PC-9 (cell line): ENCODE measurements at regions not wholly inside any gene's neighbourhood (a gene's known extent, or its start where the extent isn't known, plus 50 kb on each side); places are given as distances from the start of the nearest gene placed in this dataset.

Experiments used
- BruUV-seq: library from RNA; stranded (reverse); fragments of 400-500 nt; replicated peaks from 2 replicates; lab custom pipeline; 2021; lab: Mats Ljungman, UMichigan
- CTCF ChIA-PET: fragments of 300-600 bp; sonication (Branson Sonifier 250); formaldehyde crosslinking; loops from one replicate; lab custom pipeline; 2022; ENCODE audit warnings: antibody characterized with exemption; lab: Charles Lee
- POLR2A ChIA-PET: fragments of 300-600 bp; sonication (Branson Sonifier 250); formaldehyde crosslinking; loops from one replicate; lab custom pipeline; 2022; ENCODE audit warnings: antibody characterized with exemption; ENCODE audit not compliant: unreplicated experiment; lab: Charles Lee
- DNase-seq, 2 experiments: peaks; one replicate each; pipeline versions ENCODE4 v3.0.0 to v3.0.0-alpha.2; 2015 to 2022; ENCODE audit warnings: mixed read lengths in 1 of 2
- H2AFZ ChIP-seq: fragments of 200-600 bp; sonication (generic); 2 replicates; pipeline ENCODE4 v1.8.1; 2017; ENCODE audit warnings: antibody characterized with exemption
- H3F3A ChIP-seq: fragments of 200-600 bp; sonication (generic); 2 replicates; pipeline ENCODE4 v1.8.1; 2017; ENCODE audit warnings: antibody characterized with exemption, mild to moderate bottlenecking, low read depth; ENCODE audit not compliant: insufficient read depth
- H3K27ac ChIP-seq: fragments of 200-600 bp; sonication (generic); 2 replicates; pipeline ENCODE4 v1.6.1; 2016; ENCODE audit warnings: mixed run types
- H3K27me3 ChIP-seq: fragments of 200-600 bp; sonication (generic); 2 replicates; pipeline ENCODE4 v1.6.1; 2016; ENCODE audit warnings: low read depth, mixed run types; ENCODE audit not compliant: insufficient read depth
- H3K36me3 ChIP-seq: fragments of 200-600 bp; sonication (generic); 2 replicates; pipeline ENCODE4 v1.6.1; 2016; ENCODE audit warnings: low read depth, mixed run types
- H3K4me1 ChIP-seq: fragments of 200-600 bp; sonication (generic); replicated peaks from 2 replicates; pipeline ENCODE4 v1.6.1; 2016; ENCODE audit warnings: mixed run types; ENCODE audit not compliant: insufficient read depth
- H3K4me2 ChIP-seq: fragments of 200-600 bp; sonication (generic); 2 replicates; pipeline ENCODE4 v1.6.1; 2017; ENCODE audit warnings: mixed run types
- H3K4me3 ChIP-seq: fragments of 200-600 bp; sonication (generic); 2 replicates; pipeline ENCODE4 v1.6.1; 2016; ENCODE audit warnings: mixed run types
- H3K79me2 ChIP-seq: fragments of 200-600 bp; sonication (generic); 2 replicates; pipeline ENCODE4 v1.6.1; 2017; ENCODE audit warnings: low read depth, mixed run types
- H3K9me2 ChIP-seq: fragments of 200-600 bp; sonication (generic); 2 replicates; pipeline ENCODE4 v1.8.1; 2017; ENCODE audit warnings: mild to moderate bottlenecking; ENCODE audit not compliant: insufficient read depth
- H3K9me3 ChIP-seq: fragments of 200-600 bp; sonication (generic); 2 replicates; pipeline ENCODE4 v1.8.1; 2016; ENCODE audit warnings: low read depth; ENCODE audit not compliant: insufficient read depth
- H4K20me1 ChIP-seq: fragments of 200-600 bp; sonication (generic); 2 replicates; pipeline ENCODE4 v1.8.1; 2017; ENCODE audit not compliant: insufficient read depth
- CTCF ChIP-seq: fragments of 200-600 bp; sonication (generic); conservative IDR thresholded peaks from 2 replicates; pipeline ENCODE4 v1.6.1; 2017; ENCODE audit warnings: mixed run types, antibody characterized with exemption, mild to moderate bottlenecking, moderate library complexity
- EZH2 ChIP-seq: fragments of 200-600 bp; sonication (generic); IDR thresholded peaks from 2 replicates; pipeline ENCODE4 v1.8.0; 2017; ENCODE audit warnings: antibody characterized with exemption, low read depth
- intact Hi-C: fragments of 100-400 bp; cut with micrococcal nuclease; formaldehyde crosslinking; loops from one replicate; pipeline ENCODE4 v1.10.0; 2022; ENCODE audit not compliant: unreplicated experiment

DNA sequence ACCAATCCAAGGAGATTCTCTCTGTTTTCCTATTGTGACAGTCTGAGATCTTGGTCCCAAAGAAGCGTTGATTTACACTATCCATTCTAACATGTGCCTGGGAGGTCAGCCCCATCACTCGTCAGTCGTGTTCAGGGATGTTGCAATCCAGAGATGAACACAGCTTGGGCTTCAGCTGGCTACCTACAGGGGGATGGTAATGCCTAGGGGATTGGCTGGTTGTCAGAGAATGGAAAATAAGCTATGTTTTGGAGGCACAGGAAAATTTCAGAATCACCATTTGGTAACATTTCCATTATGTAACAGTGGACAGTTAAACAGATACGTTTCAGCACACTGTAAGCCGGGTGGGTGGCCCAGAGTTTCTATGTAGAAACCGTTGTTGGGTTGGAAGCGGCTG is 147.1 kb upstream of the RALGAPA2 start:
- H3K9me2 ChIP-seq: no peaks in the 10 kb centered on the region
- no peak for DNase-seq
- H3K27me3 ChIP-seq: peaks cover 5% of the 10 kb centered on the region
- intact Hi-C loops: no loop called here
- no peak overlapping the region for H2AFZ ChIP-seq
- TF ChIP-seq EZH2 (no peak), CTCF (no peak)
- no TSS peak for BruUV-seq
- H3K79me2 ChIP-seq: no peaks in the 10 kb centered on the region
- H3K4me3 ChIP-seq: no peak overlapping the region
- no peaks in the 10 kb centered on the region for H4K20me1 ChIP-seq
- no peaks in the 10 kb centered on the region for H3K36me3 ChIP-seq
- CTCF ChIA-PET: interaction anchor here (0.6 to 0.7 kb wide), 2 partner anchors 12 to 178 kb away, joined by 3 to 4 read pairs; no protein-coding TSS in a partner anchor
- no peak overlapping the region for H3K27ac ChIP-seq
- H3K9me3 ChIP-seq: no peaks in the 10 kb centered on the region
- H3F3A ChIP-seq: no peaks in the 10 kb centered on the region
- no peak overlapping the region for H3K4me2 ChIP-seq
- no peaks in the 10 kb centered on the region for H3K4me1 ChIP-seq
- POLR2A ChIA-PET: no interaction called here

DNA sequence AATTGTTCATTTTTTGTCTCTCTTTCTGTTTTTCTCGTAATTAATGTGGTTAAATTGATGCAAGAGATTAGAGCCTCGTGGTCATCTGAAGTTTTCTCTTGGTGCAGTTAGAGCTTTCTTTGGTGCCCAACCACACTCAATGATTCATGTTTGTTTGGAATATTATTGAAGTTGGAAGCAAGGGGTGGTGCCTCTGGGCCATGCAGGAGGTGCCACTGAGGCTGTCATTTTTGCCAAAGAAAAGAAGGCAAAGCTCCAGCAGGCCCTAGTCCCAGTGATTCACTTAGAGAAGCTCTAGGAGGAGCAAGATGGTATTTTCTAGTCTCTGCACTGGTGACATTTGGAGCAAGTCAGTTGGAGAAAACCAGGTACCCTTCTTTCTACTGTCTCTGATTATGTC is 144.5 kb upstream of the RALGAPA2 start:
- DNase-seq: no peak
- POLR2A ChIA-PET: no interaction called here
- Histone ChIP-seq H3K79me2 (no peaks in the 10 kb centered on the region), H4K20me1 (no peaks in the 10 kb centered on the region), H3K27me3 (no peaks in the 10 kb centered on the region; the same call in none of the 2 replicates), H3K4me3 (no peak overlapping the region), H3K9me3 (no peaks in the 10 kb centered on the region), H3K36me3 (no peaks in the 10 kb centered on the region), H3K4me2 (no peak overlapping the region), H3F3A (no peaks in the 10 kb centered on the region), H3K4me1 (no peaks in the 10 kb centered on the region), H3K27ac (no peak overlapping the region), H2AFZ (no peak overlapping the region), H3K9me2 (no peaks in the 10 kb centered on the region)
- CTCF ChIA-PET: no interaction called here
- no peak for TF ChIP-seq EZH2
- no peak for TF ChIP-seq CTCF
- BruUV-seq: no TSS peak
- intact Hi-C loops: no loop called here

GRCh38 chr20:20856306-20856705 is 143.9 kb upstream of the RALGAPA2 start:
- no peak overlapping the region for H2AFZ ChIP-seq
- intact Hi-C loops: no loop called here
- no TSS peak for BruUV-seq
- POLR2A ChIA-PET: no interaction called here
- CTCF ChIA-PET: no interaction called here
- no peaks in the 10 kb centered on the region for H3K4me1 ChIP-seq
- TF ChIP-seq EZH2 (no peak), CTCF (no peak)
- no peaks in the 10 kb centered on the region; the same call in none of the 2 replicates for H3K27me3 ChIP-seq
- H4K20me1 ChIP-seq: no peaks in the 10 kb centered on the region
- no peaks in the 10 kb centered on the region for H3K9me3 ChIP-seq
- H3K4me3 ChIP-seq: no peak overlapping the region
- no peak overlapping the region for H3K4me2 ChIP-seq
- no peaks in the 10 kb centered on the region for H3K9me2 ChIP-seq
- no peak overlapping the region for H3K27ac ChIP-seq
- H3K36me3 ChIP-seq: no peaks in the 10 kb centered on the region
- H3F3A ChIP-seq: no peaks in the 10 kb centered on the region
- DNase-seq: no peak
- no peaks in the 10 kb centered on the region for H3K79me2 ChIP-seq
